A549 (cell line): ENCODE measurements at regions not wholly inside any gene's neighbourhood (a gene's known extent, or its start where the extent isn't known, plus 50 kb on each side); places are given as distances from the start of the nearest gene placed in this dataset.

ENCODE experiments used
- ATAC-seq, 2 experiments: fragments of 200-7000 bp in 1 of 2; fragments of >200 bp in 1 of 2; cut with Nextera tagmentation in 1 of 2; cut with Tn5 transposase in 1 of 2; 3 replicates each; pipeline versions ENCODE4 v1.8.0 to v1.9.1; 2018 to 2020; ENCODE audit warnings: mild to moderate bottlenecking in 1 of 2, moderate library complexity in 1 of 2
- CTCF ChIA-PET: fragments of 300-600 bp; sonication (Branson Sonifier 250); formaldehyde crosslinking; extraction: SDS; loops from one replicate; lab custom pipeline; 2021; ENCODE audit warnings: antibody characterized with exemption, inconsistent platforms; lab: Yijun Ruan, JAX
- POLR2A ChIA-PET: fragments of 350-600 bp; formaldehyde crosslinking; extraction: SDS; loops from one replicate; lab custom pipeline; 2021; ENCODE audit warnings: antibody characterized with exemption, inconsistent platforms; lab: Yijun Ruan, JAX
- DNase-seq, 2 experiments: peaks; one replicate each; pipeline versions ENCODE4 v3.0.0 to v3.0.0-alpha.2; 2011 to 2016; ENCODE audit warnings: low read depth in 1 of 2, low spot score in 1 of 2
- FAIRE-seq: peaks from 2 replicates; lab custom pipeline; 2011; peaks lifted over from hg19 to GRCh38; lab: Jason Lieb, UNC
- H3K27ac ChIP-seq, 2 experiments: fragments of >200 bp; sonication (Bioruptor Twin); formaldehyde crosslinking; 3 replicates each; pipeline ENCODE4 v1.5.1; 2016 to 2017
- H3K4me1 ChIP-seq: fragments of >200 bp; sonication (Bioruptor Twin); formaldehyde crosslinking; 3 replicates; pipeline ENCODE4 v1.6.1; 2016
- H3K4me2 ChIP-seq: fragments of >200 bp; sonication (Bioruptor Twin); formaldehyde crosslinking; 3 replicates; pipeline ENCODE4 v1.6.1; 2016
- H3K4me3 ChIP-seq: fragments of >200 bp; sonication (Bioruptor Twin); formaldehyde crosslinking; 3 replicates; pipeline ENCODE4 v1.5.1; 2016
- H3K9me3 ChIP-seq: fragments of >200 bp; sonication (Bioruptor Twin); formaldehyde crosslinking; 3 replicates; pipeline ENCODE4 v1.6.1; 2016
- BCL3 ChIP-seq: fragments of >200 bp; sonication (Bioruptor Twin); formaldehyde crosslinking; IDR thresholded peaks from 3 replicates; pipeline ENCODE4 v1.6.1; 2016
- CBX2 ChIP-seq: fragments of 200-600 bp; sonication (generic); IDR thresholded peaks from 2 replicates; pipeline ENCODE4 v1.6.1; 2016; ENCODE audit warnings: low read depth, mild to moderate bottlenecking, borderline replicate concordance
- CBX8 ChIP-seq: fragments of 200-600 bp; sonication (generic); IDR thresholded peaks from 2 replicates; pipeline ENCODE4 v1.6.1; 2016
- CHD4 ChIP-seq: fragments of 200-600 bp; sonication (generic); IDR thresholded peaks from 2 replicates; pipeline ENCODE4 v1.6.1; 2016; ENCODE audit warnings: antibody characterized with exemption, mild to moderate bottlenecking, borderline replicate concordance
- EHMT2 ChIP-seq: fragments of 200-600 bp; sonication (generic); IDR thresholded peaks from 2 replicates; pipeline ENCODE4 v1.6.1; 2016; ENCODE audit warnings: antibody characterized with exemption, low read depth, mild to moderate bottlenecking, moderate library complexity
- FOSB ChIP-seq: fragments of 250-450 bp; sonication (Bioruptor Pico); IDR thresholded peaks from 2 replicates; pipeline ENCODE4 v1.5.0; 2020; ENCODE audit warnings: mild to moderate bottlenecking, moderate library complexity
- FOSL2 ChIP-seq, 2 experiments: fragments of 450-650 bp in 1 of 2; fragments of >200 bp in 1 of 2; sonication (Bioruptor Twin) in 1 of 2; formaldehyde crosslinking; IDR thresholded peaks; 2 replicates each; pipeline versions ENCODE4 v1.5.0 to v1.6.1; 2016 to 2020; ENCODE audit warnings: mild to moderate bottlenecking in 1 of 2, moderate library complexity in 1 of 2
- FOXS1 ChIP-seq: fragments of 250-450 bp; sonication (Bioruptor Pico); IDR thresholded peaks from 2 replicates; pipeline ENCODE4 v1.5.0; 2020; ENCODE audit warnings: mild to moderate bottlenecking, moderate library complexity
- HEYL ChIP-seq: fragments of 250-450 bp; sonication (Bioruptor Pico); IDR thresholded peaks from 2 replicates; pipeline ENCODE4 v1.8.0; 2021; ENCODE audit warnings: mild to moderate bottlenecking, moderate library complexity
- HOXB5 ChIP-seq: fragments of 250-450 bp; sonication (Bioruptor Pico); IDR thresholded peaks from 2 replicates; pipeline ENCODE4 v1.5.0; 2020; ENCODE audit warnings: mild to moderate bottlenecking, moderate library complexity
- JUNB ChIP-seq: fragments of >200 bp; sonication (Bioruptor Twin); formaldehyde crosslinking; IDR thresholded peaks from 2 replicates; pipeline ENCODE4 v1.6.1; 2016
- KDM1A ChIP-seq: fragments of 200-600 bp; sonication (generic); IDR thresholded peaks from 2 replicates; pipeline ENCODE4 v1.6.1; 2016; ENCODE audit warnings: low read depth, mild to moderate bottlenecking
- MAFK ChIP-seq: fragments of 450-650 bp; IDR thresholded peaks from 2 replicates; pipeline ENCODE4 v1.6.1; 2014; ENCODE audit not compliant: partially characterized antibody
- NPAS2 ChIP-seq: fragments of 250-450 bp; sonication (Bioruptor Pico); IDR thresholded peaks from 2 replicates; pipeline ENCODE4 v1.8.0; 2022; ENCODE audit warnings: mild to moderate bottlenecking, moderate library complexity, borderline replicate concordance
- NR3C1 ChIP-seq: fragments of >200 bp; sonication (Bioruptor Twin); formaldehyde crosslinking; IDR thresholded peaks from 3 replicates; pipeline ENCODE4 v1.6.1; 2017
- PBX3 ChIP-seq: IDR thresholded peaks from 2 replicates; pipeline ENCODE4 v1.6.1; 2012
- POLR2A ChIP-seq: IDR thresholded peaks from 2 replicates; pipeline ENCODE4 v1.6.1; 2012; ENCODE audit warnings: mild to moderate bottlenecking, low read length
- POLR2AphosphoS2 ChIP-seq: conservative IDR thresholded peaks from 2 replicates; pipeline ENCODE4 v1.6.1; 2012; ENCODE audit warnings: low read length, improper control_type of control experiment, inconsistent platforms
- RAD21 ChIP-seq, 2 experiments: fragments of >200 bp in 1 of 2; sonication (Bioruptor Twin) in 1 of 2; formaldehyde crosslinking in 1 of 2; IDR thresholded peaks in 1 of 2; conservative IDR thresholded peaks in 1 of 2; 2 replicates in 1 of 2; 3 replicates in 1 of 2; pipeline ENCODE4 v1.6.1; 2012 to 2018; ENCODE audit warnings: inconsistent platforms in 1 of 2
- RARB ChIP-seq: fragments of 250-450 bp; sonication (Bioruptor Pico); IDR thresholded peaks from 2 replicates; pipeline ENCODE4 v1.8.0; 2021; ENCODE audit warnings: mild to moderate bottlenecking, moderate library complexity
- RFX5 ChIP-seq: fragments of 450-650 bp; IDR thresholded peaks from 2 replicates; pipeline ENCODE4 v1.7.1; 2014; ENCODE audit warnings: antibody characterized with exemption, mild to moderate bottlenecking, moderate library complexity
- SMC3 ChIP-seq: fragments of >200 bp; sonication (Bioruptor Twin); formaldehyde crosslinking; IDR thresholded peaks from 3 replicates; pipeline ENCODE4 v1.6.1; 2018; ENCODE audit warnings: inconsistent platforms
- SREBF2 ChIP-seq: fragments of 450-650 bp; IDR thresholded peaks from 2 replicates; pipeline ENCODE4 v1.6.1; 2014; ENCODE audit warnings: mild to moderate bottlenecking, moderate library complexity
- USF2 ChIP-seq: fragments of 450-650 bp; IDR thresholded peaks from 2 replicates; pipeline ENCODE4 v1.6.1; 2014; ENCODE audit warnings: antibody characterized with exemption
- ZNF302 ChIP-seq: fragments of 250-450 bp; sonication (Bioruptor Pico); IDR thresholded peaks from 2 replicates; pipeline ENCODE4 v1.9.0; 2021; ENCODE audit warnings: inconsistent platforms, mild to moderate bottlenecking, moderate library complexity
- ZSCAN20 ChIP-seq: fragments of 250-450 bp; sonication (Bioruptor Pico); IDR thresholded peaks from 2 replicates; pipeline ENCODE4 v1.8.0; 2022; ENCODE audit warnings: mild to moderate bottlenecking, moderate library complexity
- WGBS: methylation state at CpG from one replicate; pipeline ENCODE4 v1.1.6; 2017; ENCODE audit errors: missing lambda C conversion rate; 5-methylcytosine and 5-hydroxymethylcytosine counted together

DNA sequence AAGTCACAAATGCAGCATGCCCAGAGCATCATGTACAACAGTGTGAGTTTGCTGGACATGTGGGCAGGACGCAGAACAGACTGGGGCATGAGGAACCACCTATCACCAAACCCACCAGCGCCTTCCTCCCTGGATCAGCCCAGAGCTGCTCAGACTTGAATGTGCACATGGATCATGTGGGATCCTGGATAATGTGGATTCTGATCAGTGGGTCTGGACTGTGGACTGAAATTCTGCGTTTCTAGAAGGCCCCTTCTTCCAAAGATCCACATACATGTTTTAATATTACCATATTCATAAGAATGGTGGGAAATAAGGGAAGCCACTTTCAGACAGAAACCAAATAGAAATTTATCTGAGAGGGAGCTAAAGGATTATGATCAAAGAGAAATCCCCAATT lies 85.6 kb upstream of the VPREB1 start:
- ATAC-seq = no peak
- Histone ChIP-seq H3K4me2 (no peak overlapping the region), H3K4me1 (no peaks in the 10 kb centered on the region), H3K27ac (no peak overlapping the region), H3K4me3 (no peak overlapping the region), H3K9me3 (no peaks in the 10 kb centered on the region)
- TF ChIP-seq USF2 = no peak
- TF ChIP-seq CBX8 = no peak
- TF ChIP-seq ZSCAN20 (CRISPR knock-in tag) = no peak
- no peak for TF ChIP-seq PBX3
- TF ChIP-seq MAFK = no peak
- TF ChIP-seq RFX5 = no peak
- no peak for TF ChIP-seq CBX2
- TF ChIP-seq SREBF2 = no peak
- no peak for TF ChIP-seq POLR2A
- no peak for DNase-seq
- CTCF ChIA-PET = no interaction called here
- 0% methylated on average over 2 of the region's 3 CpGs for WGBS
- POLR2A ChIA-PET = no interaction called here
- no peak for FAIRE-seq

DNA sequence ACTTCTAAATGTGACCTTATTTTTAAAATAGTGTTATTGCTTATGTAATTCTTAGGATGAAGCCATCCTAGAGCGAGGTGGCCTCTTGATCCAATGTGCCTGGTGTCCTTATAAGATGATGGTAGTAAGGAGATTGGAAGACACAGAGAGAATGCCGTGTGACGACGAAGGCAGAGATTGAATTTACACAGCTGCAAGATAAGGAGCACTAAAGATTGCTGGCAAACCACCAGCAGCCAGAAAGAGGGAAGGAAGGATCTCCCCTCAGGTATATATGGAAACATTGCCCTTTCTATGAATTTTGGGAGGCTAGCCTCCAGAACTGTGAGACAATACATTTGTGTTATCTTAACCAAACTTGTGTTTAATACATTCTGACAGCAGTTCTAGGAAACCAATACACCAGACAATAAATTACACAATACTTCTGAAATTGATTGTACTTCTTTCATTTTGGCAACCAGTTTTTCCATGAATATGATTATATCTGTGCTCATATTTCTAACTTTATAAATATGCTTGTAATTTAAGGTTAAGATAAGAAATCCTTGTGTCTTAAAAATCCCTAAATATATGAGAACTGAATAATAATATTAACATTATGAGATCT lies 86.3 kb upstream of the VPREB1 start:
- no peak for TF ChIP-seq HEYL (CRISPR knock-in tag)
- no peak for TF ChIP-seq SMC3

DNA sequence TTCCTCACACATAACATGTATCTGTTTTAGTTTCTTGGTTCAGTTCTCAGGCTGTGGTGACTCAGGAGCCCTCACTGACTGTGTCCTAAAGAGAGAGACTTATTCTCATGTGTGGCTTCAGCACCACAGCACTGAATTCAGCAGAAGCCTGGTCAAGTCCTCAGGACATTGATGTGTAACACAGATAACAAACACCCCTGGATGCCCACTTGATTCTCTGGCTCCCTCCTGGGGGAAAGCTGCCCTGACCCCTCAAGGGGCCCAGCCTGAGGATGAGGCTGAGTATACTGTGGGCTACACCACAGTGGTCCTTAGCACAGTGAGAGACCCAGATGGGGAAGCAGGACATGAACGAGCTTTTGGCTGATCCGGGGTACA lies 87.2 kb upstream of the VPREB1 start:
- ChIA-PET CTCF (interaction anchor here (0.5 to 2.1 kb wide), 13 partner anchors 9 to 444 kb away, joined by 3 to 13 read pairs (median 4); no protein-coding TSS in a partner anchor), POLR2A (no interaction called here)
- no peaks in the 10 kb centered on the region for H3K4me1 ChIP-seq
- no peak overlapping the region for H3K4me2 ChIP-seq
- WGBS = 41% methylated on average over 2 of the region's 2 CpGs
- no peak for TF ChIP-seq FOSL2 (IDR thresholded peaks at IDR 0.05)
- no peak for TF ChIP-seq FOSL2 (CRISPR knock-in tag; IDR thresholded peaks at IDR 0.05)
- no peak for TF ChIP-seq NPAS2
- no peak for TF ChIP-seq ZNF302
- no peak for TF ChIP-seq FOXS1
- TF ChIP-seq EHMT2 = no peak
- no peak for TF ChIP-seq HOXB5 (CRISPR knock-in tag)
- TF ChIP-seq RARB (CRISPR knock-in tag) = no peak
- no peak for TF ChIP-seq NR3C1
- TF ChIP-seq CHD4 = no peak
- TF ChIP-seq BCL3 = no peak
- no peak for TF ChIP-seq FOSB (CRISPR knock-in tag)
- TF ChIP-seq KDM1A = no peak
- TF ChIP-seq RAD21 (conservative IDR thresholded peaks at IDR 0.05 in 1 of 2, IDR thresholded peaks at IDR 0.05 in 1 of 2) = no peak
- no peak for TF ChIP-seq JUNB
- no peak for TF ChIP-seq SMC3
- no peak for TF ChIP-seq POLR2AphosphoS2
- DNase-seq = no peak
- ATAC-seq = no peak
- no peaks in the 10 kb centered on the region for H3K9me3 ChIP-seq
- no peak overlapping the region for H3K4me3 ChIP-seq
- no peak for FAIRE-seq
- H3K27ac ChIP-seq = no peak overlapping the region

More for the DNA sequence above, 86.3 kb upstream of the VPREB1 start:
- CTCF ChIA-PET = interaction anchor here (1.3 to 2.1 kb wide), 4 partner anchors 8 to 97 kb away, joined by 5 to 13 read pairs (median 6); no protein-coding TSS in a partner anchor
- no peak overlapping the region for H3K4me3 ChIP-seq
- H3K4me2 ChIP-seq = no peak overlapping the region
- FAIRE-seq = no peak
- no peak for DNase-seq
- 52% methylated on average over 4 of the region's 4 CpGs for WGBS
- no peak for ATAC-seq
- POLR2A ChIA-PET = no interaction called here
- no peaks in the 10 kb centered on the region for H3K9me3 ChIP-seq
- no peaks in the 10 kb centered on the region for H3K4me1 ChIP-seq
- no peak overlapping the region for H3K27ac ChIP-seq
